T-helper 9 cell (primary cell): ENCODE measurements at regions not wholly inside any gene's neighbourhood (a gene's known extent, or its start where the extent isn't known, plus 50 kb on each side); places are given as distances from the start of the nearest gene placed in this dataset.

Experiments used
- DNase-seq: peaks from one replicate; pipeline ENCODE4 v3.0.0-alpha.2; 2020

DNA sequence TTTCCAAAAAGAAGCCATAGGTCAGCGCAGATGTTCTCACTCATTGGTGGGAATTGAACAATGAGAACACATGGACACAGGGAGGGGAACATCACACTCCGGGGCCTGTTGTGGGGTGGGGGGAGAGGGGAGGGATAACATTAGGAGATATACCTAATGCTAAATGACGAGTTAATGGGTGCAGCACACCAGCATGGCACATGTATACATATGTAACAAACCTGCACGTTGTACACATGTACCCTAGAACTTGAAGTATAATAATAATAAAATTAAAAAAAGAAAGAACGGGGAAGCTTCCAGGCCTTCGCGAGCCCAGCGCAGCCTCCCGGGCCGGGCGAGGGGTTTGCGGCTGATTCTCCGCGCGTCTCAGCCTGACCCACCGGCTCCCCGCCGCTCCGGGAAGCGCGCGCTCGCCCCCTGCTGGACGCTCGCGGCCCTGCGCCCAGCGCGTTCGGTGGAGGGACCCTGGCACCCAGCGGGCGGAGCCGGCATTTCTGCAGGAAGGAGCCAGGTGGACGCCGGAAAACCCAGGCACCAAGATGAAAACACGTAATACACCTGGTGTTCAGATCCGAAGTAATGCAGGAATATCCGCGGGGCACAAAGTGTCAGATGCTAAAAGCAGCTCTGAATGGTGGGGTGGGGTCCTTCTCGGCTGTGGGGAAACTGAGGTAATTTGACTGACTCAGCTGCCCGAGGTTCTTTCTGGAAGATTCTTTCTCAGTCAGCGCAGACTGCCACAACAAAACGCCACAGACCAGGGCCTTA, 67.1 kb upstream of the PPP1R26 start:
- DNase-seq: peak; percentile 48

DNA sequence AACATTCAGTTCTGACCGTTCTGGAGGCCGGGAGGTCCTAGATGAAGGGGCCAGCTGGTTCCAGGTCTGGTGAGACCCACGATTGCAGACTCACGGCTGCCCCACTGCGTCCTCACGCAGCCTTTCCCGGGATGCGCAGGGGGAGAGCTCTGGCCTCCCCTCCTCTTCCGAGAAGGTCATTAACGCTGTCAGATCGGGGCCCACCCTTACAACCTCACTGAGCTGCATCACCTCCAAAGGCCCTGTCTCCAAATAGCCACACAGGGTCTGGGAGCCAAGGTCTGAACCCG, 66.6 kb upstream of the PPP1R26 start:
- DNase-seq: no peak

DNA sequence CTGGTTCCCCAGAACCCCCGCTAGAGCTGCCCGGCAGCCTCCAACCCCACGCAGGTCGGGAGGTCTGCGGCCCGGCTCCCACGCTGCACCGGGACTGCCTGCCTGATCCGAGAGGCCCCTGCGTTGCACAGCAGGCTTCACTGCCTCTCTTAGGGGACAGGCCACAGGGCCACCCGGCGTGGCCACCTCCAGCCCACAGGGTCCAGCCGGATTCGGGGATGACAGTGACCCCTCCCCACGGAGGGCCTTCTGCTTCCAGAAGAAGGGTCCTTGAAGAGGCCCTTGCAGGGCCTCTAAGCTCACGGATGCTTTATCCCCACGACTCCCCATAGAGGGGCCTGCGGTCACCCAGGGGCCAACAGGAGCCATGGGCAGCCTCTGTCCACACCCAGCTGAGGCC, 66.1 kb upstream of the PPP1R26 start:
- DNase-seq: no peak

DNA sequence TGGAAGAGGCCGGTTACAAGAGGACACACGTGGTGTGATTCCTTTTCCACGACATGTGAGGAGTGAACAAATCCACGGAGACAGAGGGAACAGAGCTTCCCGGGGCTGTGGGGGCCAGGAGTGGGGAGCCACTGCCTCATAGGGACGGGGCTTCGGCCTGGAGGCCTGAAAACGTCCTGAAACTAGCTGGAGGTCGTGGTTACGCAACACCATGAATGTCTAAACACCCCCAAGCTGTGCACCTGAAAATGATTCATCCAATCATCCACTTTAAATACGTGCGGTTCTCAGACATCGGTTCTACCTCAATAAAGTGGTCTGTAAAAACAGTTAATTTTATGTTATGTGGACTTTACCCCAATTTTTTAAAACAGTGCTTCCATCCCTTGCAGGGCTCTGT, 65.3 kb upstream of the PPP1R26 start:
- no peak for DNase-seq

DNA sequence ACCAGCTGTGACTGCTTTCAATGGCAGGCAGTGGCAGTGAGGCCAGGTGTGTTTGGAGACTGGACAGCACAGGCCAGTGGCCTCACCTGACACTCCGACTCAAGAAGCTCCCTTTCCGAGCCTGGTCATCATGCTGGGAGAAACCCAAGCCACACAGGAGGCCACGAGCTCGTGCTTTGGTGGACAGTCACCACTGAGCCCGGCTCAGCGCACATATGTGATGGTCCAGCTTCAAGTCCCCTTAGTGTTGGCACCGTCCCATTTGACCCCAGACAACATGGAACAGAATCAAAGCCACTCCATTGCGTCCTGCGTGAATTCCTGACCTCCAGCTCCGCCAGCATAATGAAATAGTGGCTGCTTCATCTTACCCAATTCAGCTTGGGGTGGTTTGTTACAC, 64.0 kb upstream of the PPP1R26 start:
- DNase-seq: no peak

DNA sequence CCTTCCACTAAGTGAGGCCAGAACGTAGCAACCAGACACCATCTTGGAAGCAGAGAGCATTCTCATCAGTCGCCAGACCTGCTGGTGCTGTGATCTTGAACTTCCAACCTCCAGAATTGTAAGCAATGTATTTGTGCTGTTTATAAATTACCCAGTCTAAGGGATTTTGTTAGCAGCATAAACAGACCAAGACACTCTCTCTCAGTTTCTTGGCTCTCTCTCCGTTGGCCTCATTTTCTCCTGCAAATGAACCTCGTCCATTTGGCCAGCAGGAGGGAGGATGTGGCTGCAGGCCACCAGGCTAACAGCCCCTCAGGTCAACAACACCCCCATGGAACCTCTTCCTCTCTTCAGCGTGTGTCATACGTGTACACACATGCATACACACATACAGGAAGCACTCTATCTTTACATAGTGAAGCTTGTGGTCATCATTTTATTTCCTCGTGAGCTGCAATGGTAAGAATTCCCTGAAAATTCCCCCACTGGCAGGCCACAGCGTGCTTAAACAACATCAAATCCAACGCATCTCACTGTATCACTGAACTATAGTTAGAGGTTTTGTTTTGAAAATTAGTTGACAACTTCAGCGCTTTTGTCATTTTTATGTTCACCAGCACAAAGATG, 62.8 kb upstream of the PPP1R26 start:
- DNase-seq: no peak

DNA sequence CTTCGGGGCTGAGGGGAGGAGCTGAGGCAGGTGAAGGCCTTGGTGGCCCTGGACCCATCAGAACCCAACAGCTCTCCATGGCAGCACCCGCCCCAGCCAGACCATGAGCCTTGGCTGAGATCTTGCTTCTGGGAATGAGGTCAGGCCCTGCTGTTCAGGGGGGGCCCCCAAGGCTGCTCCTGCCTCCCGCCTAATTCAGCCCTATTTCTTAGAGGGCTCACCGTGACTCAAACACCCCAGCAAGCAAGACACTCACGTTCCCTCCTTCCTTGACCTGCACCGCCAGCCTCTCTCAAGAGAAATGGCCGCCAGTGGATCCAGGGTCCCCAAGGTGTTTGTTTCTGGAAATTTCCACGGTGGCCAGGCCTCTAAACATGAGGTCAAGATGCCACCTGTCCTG, 61.4 kb upstream of the PPP1R26 start:
- DNase-seq: no peak

DNA sequence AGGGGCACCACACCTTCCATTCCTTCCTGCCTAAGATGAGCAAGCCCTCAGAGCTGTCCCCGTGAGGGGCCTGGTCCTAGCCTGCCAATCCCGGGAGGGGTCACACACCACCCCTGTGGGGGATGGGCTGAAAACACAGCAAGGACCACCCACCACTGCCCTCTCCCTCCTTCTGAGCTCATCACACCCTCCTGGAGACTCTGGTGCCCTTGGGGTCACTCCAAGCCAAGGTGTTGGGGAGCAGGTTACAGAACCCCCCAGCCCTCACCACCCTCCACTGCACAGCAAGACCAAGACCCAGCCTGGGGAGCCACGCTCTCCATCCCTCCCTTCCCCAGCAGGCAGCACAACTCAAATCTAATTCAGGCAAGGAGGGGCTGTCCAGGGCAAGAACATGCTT, 60.5 kb upstream of the PPP1R26 start:
- DNase-seq: no peak

DNA sequence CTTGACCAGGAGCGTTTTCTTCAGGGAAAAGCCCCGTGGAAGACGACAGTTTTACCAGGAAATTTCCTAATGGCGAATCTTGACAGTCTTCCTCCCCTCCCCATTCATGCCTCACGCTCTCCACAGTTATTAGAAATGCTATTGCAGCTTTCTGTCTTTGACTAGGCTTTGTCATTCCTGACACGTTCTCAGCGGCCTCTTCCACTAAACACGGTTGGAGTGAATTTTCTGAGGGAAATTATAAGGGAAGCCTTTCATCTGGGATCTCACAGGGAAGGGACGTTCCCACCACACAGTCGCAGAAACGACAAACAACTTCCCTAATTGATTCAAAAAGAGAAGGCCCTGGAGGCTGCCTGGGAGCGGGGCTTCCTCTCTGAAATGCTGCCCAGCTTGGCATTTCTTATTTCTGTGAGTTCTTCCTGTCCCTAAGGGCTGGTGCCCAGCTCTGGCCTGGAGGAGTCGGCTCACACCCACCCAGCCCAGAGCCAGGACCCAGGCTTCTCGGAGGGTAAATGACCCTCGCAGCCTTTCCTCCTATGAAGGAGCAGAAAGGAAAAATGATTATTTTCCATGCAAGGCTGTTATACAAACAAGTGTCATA, 57.1 kb upstream of the PPP1R26 start:
- no peak for DNase-seq

DNA sequence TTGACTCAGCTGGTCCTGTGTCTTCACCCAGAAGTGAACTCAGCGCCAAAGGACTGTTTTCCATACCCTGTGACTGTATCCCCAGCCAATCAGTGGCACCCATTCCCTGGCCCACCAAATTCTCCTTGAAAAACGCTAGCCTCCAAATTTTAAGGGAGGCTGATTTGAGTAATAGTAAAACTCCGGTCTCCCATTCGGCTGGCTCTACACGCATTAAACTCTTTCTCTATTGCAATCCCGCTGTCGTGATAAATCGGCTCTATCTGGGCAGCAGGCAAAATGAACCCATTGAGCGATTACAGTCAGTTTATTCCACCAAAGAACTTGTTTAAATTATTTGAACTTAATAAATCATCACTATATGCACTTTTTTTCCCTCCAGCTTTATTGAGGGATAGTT, 55.9 kb upstream of the PPP1R26 start:
- DNase-seq: no peak
